ENCODE measurements at regions not wholly inside any gene's neighbourhood (a gene's known extent, or its start where the extent isn't known, plus 50 kb on each side); places are given as distances from the start of the nearest gene placed in this dataset.

DNA sequence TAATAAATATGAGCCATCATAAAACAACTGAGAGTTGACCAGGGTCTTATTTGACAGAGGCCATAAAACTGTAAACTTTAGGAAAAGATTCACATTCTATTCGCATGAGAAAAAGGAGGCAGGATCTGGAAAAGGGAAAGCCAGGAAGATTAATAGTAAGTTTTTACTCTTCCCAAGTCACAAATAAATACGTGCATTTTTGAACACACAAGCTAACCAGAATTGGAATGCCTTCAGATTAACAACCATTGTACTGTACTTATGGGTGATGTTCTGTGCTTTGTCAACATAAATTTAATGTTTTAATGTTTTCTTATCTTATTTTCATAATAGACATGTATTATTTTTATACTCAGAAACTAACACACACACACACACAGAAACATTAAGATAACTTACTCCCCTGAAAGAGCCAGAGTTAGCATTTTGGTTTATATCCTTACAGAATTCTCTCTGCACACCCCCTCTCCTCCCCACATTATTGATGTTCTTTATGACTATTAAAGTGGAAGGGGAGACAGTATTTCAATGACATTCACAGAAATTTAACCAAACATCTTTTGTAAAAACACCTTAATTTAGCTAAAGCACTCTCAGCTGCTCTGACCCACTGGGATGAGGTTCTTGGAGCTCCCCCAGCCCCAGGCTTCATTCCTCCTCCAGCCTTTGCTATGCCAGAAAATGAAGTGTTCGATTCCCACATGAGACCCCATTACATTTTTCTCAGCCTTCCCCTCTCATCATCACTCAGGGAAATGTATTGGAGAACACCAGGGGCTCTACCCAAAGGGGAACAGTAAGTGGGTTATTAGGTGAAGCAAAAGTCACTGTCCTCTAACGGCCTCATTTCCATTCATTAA is 155.5 kb downstream of the ESM1 start:
- Histone ChIP-seq H3K4me1 (ENCODE audit: control insufficient read depth, extremely low read depth, insufficient read depth, low read length) (peaks cover 1% of the 10 kb centered on the region), H3K4me3 (ENCODE audit: control insufficient read depth in 2 of 3, extremely low read depth in 1 of 3, insufficient read depth in 2 of 3, low read depth in 1 of 3, low read length in 3 of 3) (no peak overlapping the region), H3K9me1 (ENCODE audit: control insufficient read depth, extremely low read depth, insufficient read depth, low read length) (no peaks in the 10 kb centered on the region), H4K20me1 (ENCODE audit: control insufficient read depth, extremely low read depth, insufficient read depth, low read length) (no peaks in the 10 kb centered on the region), H2AFZ (ENCODE audit: control insufficient read depth, low read length) (no peak overlapping the region), H3K36me3 (ENCODE audit: control insufficient read depth in 2 of 2, extremely low read depth in 1 of 2, insufficient read depth in 2 of 2, low read length in 2 of 2) (no peaks in the 10 kb centered on the region), H3K9ac (ENCODE audit: control insufficient read depth, extremely low read depth, insufficient read depth, low read length) (no peak overlapping the region), H3K9me3 (ENCODE audit: control insufficient read depth, low read depth, low read length) (no peaks in the 10 kb centered on the region), H3K4me2 (ENCODE audit: control insufficient read depth, extremely low read depth, insufficient read depth, low read depth, low read length) (no peak overlapping the region), H3K79me2 (ENCODE audit: control insufficient read depth, insufficient read depth, low read length) (no peaks in the 10 kb centered on the region), H3K27me3 (ENCODE audit: control insufficient read depth, extremely low read depth, insufficient read depth, low read length) (no peaks in the 10 kb centered on the region), H3K27ac (ENCODE audit: control insufficient read depth, insufficient read depth, low read length) (no peak overlapping the region)
- FAIRE-seq (no peak), DNase-seq (ENCODE audit: low read depth, low spot score) (no peak)
- TF ChIP-seq, protein P1, sequence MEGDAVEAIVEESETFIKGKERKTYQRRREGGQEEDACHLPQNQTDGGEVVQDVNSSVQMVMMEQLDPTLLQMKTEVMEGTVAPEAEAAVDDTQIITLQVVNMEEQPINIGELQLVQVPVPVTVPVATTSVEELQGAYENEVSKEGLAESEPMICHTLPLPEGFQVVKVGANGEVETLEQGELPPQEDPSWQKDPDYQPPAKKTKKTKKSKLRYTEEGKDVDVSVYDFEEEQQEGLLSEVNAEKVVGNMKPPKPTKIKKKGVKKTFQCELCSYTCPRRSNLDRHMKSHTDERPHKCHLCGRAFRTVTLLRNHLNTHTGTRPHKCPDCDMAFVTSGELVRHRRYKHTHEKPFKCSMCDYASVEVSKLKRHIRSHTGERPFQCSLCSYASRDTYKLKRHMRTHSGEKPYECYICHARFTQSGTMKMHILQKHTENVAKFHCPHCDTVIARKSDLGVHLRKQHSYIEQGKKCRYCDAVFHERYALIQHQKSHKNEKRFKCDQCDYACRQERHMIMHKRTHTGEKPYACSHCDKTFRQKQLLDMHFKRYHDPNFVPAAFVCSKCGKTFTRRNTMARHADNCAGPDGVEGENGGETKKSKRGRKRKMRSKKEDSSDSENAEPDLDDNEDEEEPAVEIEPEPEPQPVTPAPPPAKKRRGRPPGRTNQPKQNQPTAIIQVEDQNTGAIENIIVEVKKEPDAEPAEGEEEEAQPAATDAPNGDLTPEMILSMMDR (optimal IDR thresholded peaks at IDR 0.05 in 1 of 3, IDR thresholded peaks at IDR 0.05 in 1 of 3, conservative IDR thresholded peaks at IDR 0.05 in 1 of 3; ENCODE audit: extremely low read depth in 1 of 3, insufficient read depth in 2 of 3, low read length in 3 of 3), result no peak
- TF ChIP-seq EZH2 (IDR thresholded peaks at IDR 0.05; ENCODE audit: low read length), result no peak
- dilution Hi-C loops (cut with MboI; ENCODE audit: extremely low pct_ligation_motif_present, low sequenced_read_pairs), result no loop called here

DNA sequence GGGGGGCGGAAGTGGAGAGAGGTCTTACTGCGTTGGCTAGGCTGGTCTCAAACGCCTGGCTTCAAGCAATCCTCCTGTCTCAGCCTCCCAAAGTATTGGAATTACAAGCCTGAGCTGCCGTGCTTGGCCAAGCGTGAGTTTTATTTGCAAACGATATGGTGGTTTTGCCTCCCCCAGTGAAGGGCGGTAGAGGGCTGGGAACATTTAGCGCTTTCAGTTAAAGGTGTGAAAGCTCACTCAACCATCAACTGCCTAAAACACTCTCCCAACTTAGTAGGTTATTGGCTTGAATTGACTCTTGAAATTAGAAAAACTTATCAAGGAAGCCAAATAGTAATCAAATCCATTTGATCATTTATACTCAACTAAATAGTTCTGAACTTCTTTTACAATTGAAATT is 156.3 kb downstream of the ESM1 start:
- TF ChIP-seq, protein P1 (optimal IDR thresholded peaks at IDR 0.05 in 1 of 3, IDR thresholded peaks at IDR 0.05 in 1 of 3, conservative IDR thresholded peaks at IDR 0.05 in 1 of 3; ENCODE audit: extremely low read depth in 1 of 3, insufficient read depth in 2 of 3, low read length in 3 of 3), result no peak
- TF ChIP-seq EZH2 (IDR thresholded peaks at IDR 0.05; ENCODE audit: low read length), result no peak
- dilution Hi-C loops (cut with MboI; ENCODE audit: extremely low pct_ligation_motif_present, low sequenced_read_pairs), result no loop called here
- Histone ChIP-seq H3K9me1 (ENCODE audit: control insufficient read depth, extremely low read depth, insufficient read depth, low read length) (no peaks in the 10 kb centered on the region), H3K4me3 (ENCODE audit: control insufficient read depth in 2 of 3, extremely low read depth in 1 of 3, insufficient read depth in 2 of 3, low read depth in 1 of 3, low read length in 3 of 3) (no peak overlapping the region), H3K27me3 (ENCODE audit: control insufficient read depth, extremely low read depth, insufficient read depth, low read length) (no peaks in the 10 kb centered on the region), H3K27ac (ENCODE audit: control insufficient read depth, insufficient read depth, low read length) (no peak overlapping the region), H4K20me1 (ENCODE audit: control insufficient read depth, extremely low read depth, insufficient read depth, low read length) (no peaks in the 10 kb centered on the region), H3K4me2 (ENCODE audit: control insufficient read depth, extremely low read depth, insufficient read depth, low read depth, low read length) (no peak overlapping the region), H3K9me3 (ENCODE audit: control insufficient read depth, low read depth, low read length) (no peaks in the 10 kb centered on the region), H3K79me2 (ENCODE audit: control insufficient read depth, insufficient read depth, low read length) (no peaks in the 10 kb centered on the region), H3K36me3 (ENCODE audit: control insufficient read depth in 2 of 2, extremely low read depth in 1 of 2, insufficient read depth in 2 of 2, low read length in 2 of 2) (no peaks in the 10 kb centered on the region), H2AFZ (ENCODE audit: control insufficient read depth, low read length) (no peak overlapping the region), H3K4me1 (ENCODE audit: control insufficient read depth, extremely low read depth, insufficient read depth, low read length) (peaks cover 3% of the 10 kb centered on the region), H3K9ac (ENCODE audit: control insufficient read depth, extremely low read depth, insufficient read depth, low read length) (no peak overlapping the region)
- DNase-seq (ENCODE audit: low read depth, low spot score), result no peak
- FAIRE-seq, result no peak

All from keratinocyte (primary cell).